H1 (cell line): ENCODE measurements at regions not wholly inside any gene's neighbourhood (a gene's known extent, or its start where the extent isn't known, plus 50 kb on each side); places are given as distances from the start of the nearest gene placed in this dataset.

Experiments used
- CTCF ChIP-seq, 3 experiments: IDR thresholded peaks; 1 replicate in 2 of 3; 2 replicates in 1 of 3; pipeline versions ENCODE4 v1.5.1 to v1.6.1; 2011; ENCODE audit warnings: low read length in 3 of 3, mild to moderate bottlenecking in 3 of 3, inconsistent platforms in 2 of 3, low read depth in 1 of 3, moderate library complexity in 1 of 3; ENCODE audit not compliant: insufficient read depth in 1 of 3; ENCODE audit errors: control extremely low read depth in 1 of 3
- EP300 ChIP-seq, 2 experiments: IDR thresholded peaks; 1 replicate in 1 of 2; 2 replicates in 1 of 2; pipeline ENCODE4 v1.6.1; 2011 to 2012; ENCODE audit warnings: low read depth in 2 of 2, low read length in 2 of 2, mild to moderate bottlenecking in 2 of 2, borderline replicate concordance in 1 of 2, inconsistent platforms in 1 of 2, moderate library complexity in 1 of 2
- MAFK ChIP-seq: IDR thresholded peaks from 2 replicates; pipeline ENCODE4 v1.6.1; 2012; ENCODE audit warnings: low read depth, mild to moderate bottlenecking, improper control_type of control experiment, low read length
- POLR2A ChIP-seq, 2 experiments: IDR thresholded peaks; 1 replicate in 1 of 2; 2 replicates in 1 of 2; pipeline ENCODE4 v1.6.1; 2011; ENCODE audit warnings: low read depth in 2 of 2, low read length in 2 of 2, mild to moderate bottlenecking in 2 of 2; ENCODE audit errors: control extremely low read depth in 1 of 2
- SP1 ChIP-seq: IDR thresholded peaks from 2 replicates; pipeline ENCODE4 v1.6.1; 2011; ENCODE audit warnings: low read depth, low read length

GRCh38 chr11:13818325-13818724 is 144.2 kb upstream of the SPON1 start:
- TF ChIP-seq EP300 (IDR thresholded peaks at IDR 0.05; ENCODE audit: borderline replicate concordance in 1 of 2, low read depth in 2 of 2, low read length in 2 of 2) (no peak), MAFK (no peak), POLR2A (IDR thresholded peaks at IDR 0.05; ENCODE audit: control extremely low read depth in 1 of 2, low read depth in 2 of 2, low read length in 2 of 2) (no peak), CTCF (IDR thresholded peaks at IDR 0.05; ENCODE audit: control extremely low read depth in 1 of 3, insufficient read depth in 1 of 3, low read depth in 1 of 3, low read length in 3 of 3) (no peak), SP1 (no peak)
